Right atrium auricular region (tissue), 2 donors: ENCODE measurements at regions not wholly inside any gene's neighbourhood (a gene's known extent, or its start where the extent isn't known, plus 50 kb on each side); places are given as distances from the start of the nearest gene placed in this dataset.
"Not testable (repeated sequence)": the region's sequence is repeated elsewhere in the genome, so short reads cannot be mapped to it uniquely, and the experiment has no call there.

ENCODE experiments used
- DNase-seq: peaks from one replicate; pipeline ENCODE4 v3.0.0-alpha.2; 2019; ENCODE audit warnings: low spot score
- H3K27ac ChIP-seq, 2 donors: fragments of 200-600 bp; sonication (generic); 1 replicate in 1 of 2; 2 replicates in 1 of 2; pipeline ENCODE4 v1.5.1; 2016 to 2019
- H3K27me3 ChIP-seq, 2 donors: fragments of 200-600 bp; sonication (generic); one replicate each; pipeline versions ENCODE4 v1.5.1 to v1.6.0; 2017 to 2019
- H3K36me3 ChIP-seq: fragments of 200-600 bp; sonication (generic); one replicate; pipeline ENCODE4 v1.5.1; 2016
- H3K4me1 ChIP-seq, 2 donors: fragments of 200-600 bp; sonication (generic); one replicate each; pipeline versions ENCODE4 v1.5.1 to v1.6.0; 2017 to 2019
- H3K4me3 ChIP-seq, 2 donors: fragments of 200-600 bp; sonication (generic); 1 replicate in 1 of 2; 2 replicates in 1 of 2; pipeline ENCODE4 v1.5.1; 2017 to 2019; ENCODE audit warnings: mild to moderate bottlenecking in 1 of 2, moderate library complexity in 1 of 2
- H3K9me3 ChIP-seq, 2 donors: fragments of 200-600 bp; sonication (generic); one replicate each; pipeline ENCODE4 v1.5.1; 2019
- CTCF ChIP-seq, 2 donors: fragments of 200-600 bp; sonication (generic); IDR thresholded peaks; one replicate each; pipeline ENCODE4 v1.5.1; 2019; ENCODE audit warnings: antibody characterized with exemption in 2 of 2

- Histone ChIP-seq H3K36me3 (no peaks in the 10 kb centered on the region), H3K27ac (no peak overlapping the region), H3K4me3 (no peak overlapping the region), H3K9me3 (no peaks in the 10 kb centered on the region), H3K4me1 (no peaks in the 10 kb centered on the region), H3K27me3 (no peaks in the 10 kb centered on the region)
- TF ChIP-seq CTCF (IDR thresholded peaks at IDR 0.05): no peak
- DNase-seq: no peak
These were observed 1382.1 kb downstream of the AACS start for GRCh38 chr12:126447346-126447745.

DNA sequence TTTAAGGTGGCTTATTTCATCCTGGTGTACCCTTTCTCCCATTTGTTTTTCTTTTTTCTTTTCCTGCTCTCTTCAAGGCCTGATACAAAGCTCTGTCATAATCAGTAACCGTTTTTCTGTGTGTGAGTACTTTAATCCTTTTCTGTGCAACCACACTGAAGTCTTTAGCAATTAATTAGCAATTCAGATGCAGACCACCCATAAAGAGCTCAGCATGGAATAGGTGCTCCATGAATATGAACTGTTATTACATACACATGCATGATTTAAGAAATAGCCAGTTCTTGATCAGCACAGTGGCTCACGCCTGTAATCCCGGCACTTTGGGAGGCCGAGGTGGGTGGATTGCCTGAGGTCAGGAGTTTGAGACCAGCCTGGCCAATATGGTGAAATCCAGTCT, 1386.6 kb downstream of the AACS start:
- Histone ChIP-seq H3K9me3 (no peaks in the 10 kb centered on the region), H3K4me3 (no peak overlapping the region), H3K36me3 (no peaks in the 10 kb centered on the region), H3K27me3 (no peaks in the 10 kb centered on the region), H3K4me1 (no peaks in the 10 kb centered on the region), H3K27ac (no peak overlapping the region)
- no peak for DNase-seq
- no peak for TF ChIP-seq CTCF (IDR thresholded peaks at IDR 0.05)

DNA sequence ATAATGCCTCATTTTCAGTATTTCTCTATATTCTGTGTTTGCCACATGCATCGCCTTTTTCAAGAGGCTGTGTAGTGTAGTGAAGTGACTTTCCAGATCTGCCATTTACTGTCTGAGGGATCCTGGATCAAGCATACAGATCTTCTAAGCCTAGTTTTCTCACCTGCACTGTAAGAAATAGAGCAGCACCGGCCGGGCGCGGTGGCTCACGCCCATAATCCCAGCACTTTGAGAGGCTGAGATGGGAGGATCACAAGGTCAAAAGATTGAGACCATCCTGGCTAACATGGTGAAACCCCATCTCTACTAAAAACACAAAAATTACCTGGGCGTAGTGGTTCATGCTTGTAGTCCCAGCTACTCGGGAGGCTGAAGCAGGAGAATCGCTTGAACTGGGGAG, 1387.5 kb downstream of the AACS start:
- H3K27me3 ChIP-seq, H3K4me1 ChIP-seq, H3K9me3 ChIP-seq, H3K36me3 ChIP-seq, H3K4me3 ChIP-seq, H3K27ac ChIP-seq, DNase-seq: not testable (repeated sequence)

- Histone ChIP-seq H3K27ac (no peak overlapping the region), H3K4me3 (no peak overlapping the region), H3K9me3 (no peaks in the 10 kb centered on the region), H3K27me3 (no peaks in the 10 kb centered on the region), H3K4me1 (no peaks in the 10 kb centered on the region), H3K36me3 (no peaks in the 10 kb centered on the region)
- no peak for DNase-seq
- TF ChIP-seq CTCF (IDR thresholded peaks at IDR 0.05): no peak
These were observed 1389.3 kb downstream of the AACS start for GRCh38 chr12:126454581-126454980.

GRCh38 chr12:126457776-126458175, 1392.5 kb downstream of the AACS start:
- no peak for DNase-seq
- no peaks in the 10 kb centered on the region for H3K9me3 ChIP-seq
- TF ChIP-seq CTCF (IDR thresholded peaks at IDR 0.05): no peak
- H3K27ac ChIP-seq: no peak overlapping the region
- H3K4me3 ChIP-seq: no peak overlapping the region
- no peaks in the 10 kb centered on the region for H3K36me3 ChIP-seq
- no peaks in the 10 kb centered on the region for H3K27me3 ChIP-seq
- H3K4me1 ChIP-seq: no peaks in the 10 kb centered on the region

- H3K9me3 ChIP-seq: no peaks in the 10 kb centered on the region
- TF ChIP-seq CTCF (IDR thresholded peaks at IDR 0.05): no peak
- no peaks in the 10 kb centered on the region for H3K27me3 ChIP-seq
- no peaks in the 10 kb centered on the region for H3K4me1 ChIP-seq
- no peak for DNase-seq
- H3K27ac ChIP-seq: no peak overlapping the region
- H3K36me3 ChIP-seq: no peaks in the 10 kb centered on the region
- no peak overlapping the region for H3K4me3 ChIP-seq
These were observed 1398.9 kb downstream of the AACS start for GRCh38 chr12:126464153-126464552.
